PC-9 (cell line): ENCODE measurements at regions not wholly inside any gene's neighbourhood (a gene's known extent, or its start where the extent isn't known, plus 50 kb on each side); places are given as distances from the start of the nearest gene placed in this dataset.

Source experiments
- EZH2 ChIP-seq: fragments of 200-600 bp; sonication (generic); IDR thresholded peaks from 2 replicates; pipeline ENCODE4 v1.8.0; 2017; ENCODE audit warnings: antibody characterized with exemption, low read depth
- TF ChIP-seq, protein P1 (sequence below): fragments of 200-600 bp; sonication (generic); conservative IDR thresholded peaks from 2 replicates; pipeline ENCODE4 v1.6.1; 2017; ENCODE audit warnings: mixed run types, antibody characterized with exemption, mild to moderate bottlenecking, moderate library complexity

DNA sequence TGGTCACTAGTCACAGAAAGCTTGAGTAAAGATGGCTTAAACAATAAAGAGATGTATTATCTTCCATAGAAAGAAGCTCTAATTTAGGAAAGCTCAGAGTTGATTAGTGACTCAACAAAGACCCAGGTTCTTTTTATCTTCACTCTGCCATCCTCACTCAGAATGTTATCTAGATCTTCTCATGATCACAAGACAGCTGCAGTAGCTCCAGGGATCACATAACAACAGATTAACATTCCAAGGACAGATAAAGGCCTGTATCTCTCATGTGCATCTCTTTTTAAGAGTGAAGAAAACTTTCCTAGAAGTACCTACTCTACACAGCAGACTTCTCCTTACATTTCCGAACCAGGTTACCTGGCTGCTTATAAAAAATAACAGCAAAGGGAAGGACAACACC lies 368.7 kb upstream of the PROX1 start:
- TF ChIP-seq, protein P1, sequence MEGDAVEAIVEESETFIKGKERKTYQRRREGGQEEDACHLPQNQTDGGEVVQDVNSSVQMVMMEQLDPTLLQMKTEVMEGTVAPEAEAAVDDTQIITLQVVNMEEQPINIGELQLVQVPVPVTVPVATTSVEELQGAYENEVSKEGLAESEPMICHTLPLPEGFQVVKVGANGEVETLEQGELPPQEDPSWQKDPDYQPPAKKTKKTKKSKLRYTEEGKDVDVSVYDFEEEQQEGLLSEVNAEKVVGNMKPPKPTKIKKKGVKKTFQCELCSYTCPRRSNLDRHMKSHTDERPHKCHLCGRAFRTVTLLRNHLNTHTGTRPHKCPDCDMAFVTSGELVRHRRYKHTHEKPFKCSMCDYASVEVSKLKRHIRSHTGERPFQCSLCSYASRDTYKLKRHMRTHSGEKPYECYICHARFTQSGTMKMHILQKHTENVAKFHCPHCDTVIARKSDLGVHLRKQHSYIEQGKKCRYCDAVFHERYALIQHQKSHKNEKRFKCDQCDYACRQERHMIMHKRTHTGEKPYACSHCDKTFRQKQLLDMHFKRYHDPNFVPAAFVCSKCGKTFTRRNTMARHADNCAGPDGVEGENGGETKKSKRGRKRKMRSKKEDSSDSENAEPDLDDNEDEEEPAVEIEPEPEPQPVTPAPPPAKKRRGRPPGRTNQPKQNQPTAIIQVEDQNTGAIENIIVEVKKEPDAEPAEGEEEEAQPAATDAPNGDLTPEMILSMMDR, result no peak
- TF ChIP-seq EZH2, result no peak
